Fibroblast of lung (primary cell): ENCODE measurements at regions not wholly inside any gene's neighbourhood (a gene's known extent, or its start where the extent isn't known, plus 50 kb on each side); places are given as distances from the start of the nearest gene placed in this dataset.

Experiments used
- DNase-seq, 2 donors: peaks; one replicate each; pipeline versions ENCODE4 v3.0.0 to v3.0.0-alpha.2; 2010; ENCODE audit warnings: low read depth in 2 of 2
- H2AFZ ChIP-seq: 2 replicates; pipeline ENCODE4 v1.5.1; 2012; ENCODE audit warnings: low read length, control low read depth, inconsistent platforms
- H3K27ac ChIP-seq: 2 replicates; pipeline ENCODE4 v1.5.1; 2011; ENCODE audit warnings: low read length, control low read depth; ENCODE audit not compliant: insufficient read depth
- H3K27me3 ChIP-seq: 2 replicates; pipeline ENCODE4 v1.5.1; 2011; ENCODE audit warnings: mild to moderate bottlenecking, low read length; ENCODE audit not compliant: control insufficient read depth, insufficient read depth
- H3K36me3 ChIP-seq: 2 replicates; pipeline ENCODE4 v1.5.1; 2011; ENCODE audit warnings: low read length; ENCODE audit not compliant: control insufficient read depth, insufficient read depth
- H3K4me1 ChIP-seq: 2 replicates; pipeline ENCODE4 v1.5.1; 2011; ENCODE audit warnings: low read length; ENCODE audit not compliant: control insufficient read depth, insufficient read depth; ENCODE audit errors: extremely low read depth
- H3K4me2 ChIP-seq: 2 replicates; pipeline ENCODE4 v1.5.1; 2011; ENCODE audit warnings: low read length, control low read depth; ENCODE audit not compliant: insufficient read depth; ENCODE audit errors: extremely low read depth
- H3K4me3 ChIP-seq, 4 experiments: fragments of 200-600 bp in 1 of 4; sonication (generic) in 1 of 4; replicated peaks in 1 of 4; 2 replicates each; pipeline ENCODE4 v1.5.1; 2011 to 2016; ENCODE audit warnings: low read length in 4 of 4, low read depth in 3 of 4, mild to moderate bottlenecking in 3 of 4, control low read depth in 2 of 4, inconsistent platforms in 1 of 4, mixed read lengths in 1 of 4; ENCODE audit not compliant: insufficient read depth in 1 of 4; ENCODE audit errors: control extremely low read depth in 1 of 4
- H3K79me2 ChIP-seq: 2 replicates; pipeline ENCODE4 v1.5.1; 2012; ENCODE audit warnings: mild to moderate bottlenecking, low read length, inconsistent platforms; ENCODE audit not compliant: control insufficient read depth, insufficient read depth
- H3K9ac ChIP-seq: 2 replicates; pipeline ENCODE4 v1.5.1; 2011; ENCODE audit warnings: mild to moderate bottlenecking, low read length, control low read depth; ENCODE audit not compliant: insufficient read depth
- H3K9me3 ChIP-seq: 2 replicates; pipeline ENCODE4 v1.5.1; 2012; ENCODE audit warnings: low read depth, low read length; ENCODE audit not compliant: control insufficient read depth, insufficient read depth
- H4K20me1 ChIP-seq: 2 replicates; pipeline ENCODE4 v1.5.1; 2011; ENCODE audit warnings: low read length; ENCODE audit not compliant: control insufficient read depth, insufficient read depth; ENCODE audit errors: extremely low read depth
- CTCF ChIP-seq, 2 donors: IDR thresholded peaks in 1 of 2; conservative IDR thresholded peaks in 1 of 2; 1 replicate in 1 of 2; 2 replicates in 1 of 2; pipeline ENCODE4 v1.5.1; 2011 to 2012; ENCODE audit warnings: low read length in 2 of 2, control low read depth in 1 of 2, inconsistent platforms in 1 of 2, low read depth in 1 of 2, mild to moderate bottlenecking in 1 of 2
- EZH2 ChIP-seq: IDR thresholded peaks from 2 replicates; pipeline ENCODE4 v1.5.1; 2012; ENCODE audit warnings: low read length, control low read depth, mild to moderate bottlenecking; ENCODE audit errors: missing control alignments

GRCh38 chr20:20888936-20889335, 176.5 kb upstream of the RALGAPA2 start:
- no peak overlapping the region for H3K27ac ChIP-seq
- H3K4me1 ChIP-seq, result no peaks in the 10 kb centered on the region

GRCh38 chr20:20888266-20888656, 175.8 kb upstream of the RALGAPA2 start:
- DNase-seq, result no peak
- H3K79me2 ChIP-seq, result no peaks in the 10 kb centered on the region
- H3K27ac ChIP-seq, result no peak overlapping the region
- no peaks in the 10 kb centered on the region for H3K36me3 ChIP-seq
- H3K27me3 ChIP-seq, result no peaks in the 10 kb centered on the region
- H4K20me1 ChIP-seq, result no peaks in the 10 kb centered on the region
- H3K4me1 ChIP-seq, result no peaks in the 10 kb centered on the region
- no peak overlapping the region for H3K9ac ChIP-seq
- TF ChIP-seq CTCF (conservative IDR thresholded peaks at IDR 0.05 in 1 of 2, IDR thresholded peaks at IDR 0.05 in 1 of 2; ENCODE audit: low read depth in 1 of 2, low read length in 2 of 2) (no peak), EZH2 (no peak)
- H3K4me3 ChIP-seq, result no peak overlapping the region
- no peaks in the 10 kb centered on the region for H3K9me3 ChIP-seq
- no peak overlapping the region for H2AFZ ChIP-seq
- no peak overlapping the region for H3K4me2 ChIP-seq

More at GRCh38 chr20:20888936-20889335, 176.5 kb upstream of the RALGAPA2 start:
- H3K4me3 ChIP-seq, result no peak overlapping the region
- no peak overlapping the region for H3K9ac ChIP-seq
- H3K79me2 ChIP-seq, result no peaks in the 10 kb centered on the region
- H4K20me1 ChIP-seq, result no peaks in the 10 kb centered on the region
- no peak for DNase-seq
- TF ChIP-seq EZH2 (no peak), CTCF (conservative IDR thresholded peaks at IDR 0.05 in 1 of 2, IDR thresholded peaks at IDR 0.05 in 1 of 2; ENCODE audit: low read depth in 1 of 2, low read length in 2 of 2) (no peak)
- no peak overlapping the region for H2AFZ ChIP-seq
- no peaks in the 10 kb centered on the region for H3K9me3 ChIP-seq
- no peak overlapping the region for H3K4me2 ChIP-seq
- no peaks in the 10 kb centered on the region for H3K27me3 ChIP-seq
- no peaks in the 10 kb centered on the region for H3K36me3 ChIP-seq

- no peak for DNase-seq
- H3K4me2 ChIP-seq, result no peak overlapping the region
- H4K20me1 ChIP-seq, result no peaks in the 10 kb centered on the region
- no peaks in the 10 kb centered on the region for H3K79me2 ChIP-seq
- H3K9me3 ChIP-seq, result no peaks in the 10 kb centered on the region
- H2AFZ ChIP-seq, result no peak overlapping the region
- H3K9ac ChIP-seq, result no peak overlapping the region
- no peaks in the 10 kb centered on the region for H3K4me1 ChIP-seq
- TF ChIP-seq EZH2, result no peak
- no peak for TF ChIP-seq CTCF (conservative IDR thresholded peaks at IDR 0.05 in 1 of 2, IDR thresholded peaks at IDR 0.05 in 1 of 2; ENCODE audit: low read depth in 1 of 2, low read length in 2 of 2)
- no peaks in the 10 kb centered on the region for H3K27me3 ChIP-seq
- H3K36me3 ChIP-seq, result no peaks in the 10 kb centered on the region
- H3K27ac ChIP-seq, result no peak overlapping the region
- no peak overlapping the region for H3K4me3 ChIP-seq
Measured at GRCh38 chr20:20887593-20888265, 175.3 kb upstream of the RALGAPA2 start.
